ENCODE measurements at regions not wholly inside any gene's neighbourhood (a gene's known extent, or its start where the extent isn't known, plus 50 kb on each side); places are given as distances from the start of the nearest gene placed in this dataset.
A peak's percentile ranks its signal among the peaks of the same experiment; 100 is the strongest.

- H3K9ac ChIP-seq (ENCODE audit: low read length in 3 of 3), result no peak overlapping the region
- FAIRE-seq (no peak), DNase-seq (peak in 1 of 5 donors; percentile 2)
- no peak overlapping the region for H3K4me3 ChIP-seq (ENCODE audit: low read length in 3 of 3)
- no peaks in the 10 kb centered on the region for H3K27me3 ChIP-seq (ENCODE audit: control insufficient read depth, insufficient read depth, low read length)
- H3K9me3 ChIP-seq (ENCODE audit: control insufficient read depth in 2 of 3, insufficient read depth in 1 of 3, low read length in 3 of 3), result peaks cover 0 to 3% (median 0%) of the 10 kb centered on the region in 3 donors
- TF ChIP-seq CTCF (IDR thresholded peaks at IDR 0.05; ENCODE audit: borderline replicate concordance, extremely low read depth, insufficient read depth), result no peak
- intact Hi-C loops (cut with DNase I), result no loop called here
- H3K4me1 ChIP-seq (ENCODE audit: control insufficient read depth in 2 of 3, insufficient read depth in 2 of 3, low read depth in 1 of 3, low read length in 3 of 3), result no peaks in the 10 kb centered on the region
- H3K36me3 ChIP-seq (ENCODE audit: control insufficient read depth in 2 of 3, insufficient read depth in 3 of 3, low read length in 3 of 3), result no peaks in the 10 kb centered on the region
- no peak overlapping the region for H3K27ac ChIP-seq (ENCODE audit: low read depth in 2 of 2, low read length in 2 of 2)
Measured at GRCh38 chr2:126810001-126810400, 88.7 kb upstream of the TEX51 start.

GRCh38 chr2:126811101-126811500 lies 87.6 kb upstream of the TEX51 start:
- no peak for TF ChIP-seq CTCF (IDR thresholded peaks at IDR 0.05; ENCODE audit: borderline replicate concordance, extremely low read depth, insufficient read depth)
- H3K9me3 ChIP-seq (ENCODE audit: control insufficient read depth in 2 of 3, insufficient read depth in 1 of 3, low read length in 3 of 3), result peaks cover 0 to 3% (median 0%) of the 10 kb centered on the region in 3 donors
- no peaks in the 10 kb centered on the region for H3K27me3 ChIP-seq (ENCODE audit: control insufficient read depth, insufficient read depth, low read length)
- intact Hi-C loops (cut with DNase I), result no loop called here
- no peaks in the 10 kb centered on the region for H3K36me3 ChIP-seq (ENCODE audit: control insufficient read depth in 2 of 3, insufficient read depth in 3 of 3, low read length in 3 of 3)
- no peaks in the 10 kb centered on the region for H3K4me1 ChIP-seq (ENCODE audit: control insufficient read depth in 2 of 3, insufficient read depth in 2 of 3, low read depth in 1 of 3, low read length in 3 of 3)
- no peak for FAIRE-seq
- DNase-seq, result no peak
- H3K9ac ChIP-seq (ENCODE audit: low read length in 3 of 3), result no peak overlapping the region
- H3K4me3 ChIP-seq (ENCODE audit: low read length in 3 of 3), result no peak overlapping the region
- no peak overlapping the region for H3K27ac ChIP-seq (ENCODE audit: low read depth in 2 of 2, low read length in 2 of 2)

GRCh38 chr2:126817172-126817571 lies 81.5 kb upstream of the TEX51 start:
- no peak for TF ChIP-seq CTCF (IDR thresholded peaks at IDR 0.05; ENCODE audit: borderline replicate concordance, extremely low read depth, insufficient read depth)
- DNase-seq, result no peak

GRCh38 chr2:126822115-126822514 lies 76.6 kb upstream of the TEX51 start:
- TF ChIP-seq CTCF (IDR thresholded peaks at IDR 0.05; ENCODE audit: borderline replicate concordance, extremely low read depth, insufficient read depth), result no peak
- Histone ChIP-seq H3K4me3 (ENCODE audit: low read length in 3 of 3) (no peak overlapping the region), H3K4me1 (ENCODE audit: control insufficient read depth in 2 of 3, insufficient read depth in 2 of 3, low read depth in 1 of 3, low read length in 3 of 3) (no peaks in the 10 kb centered on the region), H3K9ac (ENCODE audit: low read length in 3 of 3) (no peak overlapping the region), H3K36me3 (ENCODE audit: control insufficient read depth in 2 of 3, insufficient read depth in 3 of 3, low read length in 3 of 3) (no peaks in the 10 kb centered on the region), H3K9me3 (ENCODE audit: control insufficient read depth in 2 of 3, insufficient read depth in 1 of 3, low read length in 3 of 3) (peaks cover 0 to 2% (median 0%) of the 10 kb centered on the region in 3 donors), H3K27me3 (ENCODE audit: control insufficient read depth, insufficient read depth, low read length) (no peaks in the 10 kb centered on the region), H3K27ac (ENCODE audit: low read depth in 2 of 2, low read length in 2 of 2) (no peak overlapping the region)
- intact Hi-C loops (cut with DNase I), result no loop called here
- FAIRE-seq (no peak), DNase-seq (no peak)

More at GRCh38 chr2:126817172-126817571, 81.5 kb upstream of the TEX51 start:
- Histone ChIP-seq H3K4me1 (ENCODE audit: control insufficient read depth in 2 of 3, insufficient read depth in 2 of 3, low read depth in 1 of 3, low read length in 3 of 3) (no peaks in the 10 kb centered on the region), H3K9ac (ENCODE audit: low read length in 3 of 3) (no peak overlapping the region), H3K27me3 (ENCODE audit: control insufficient read depth, insufficient read depth, low read length) (no peaks in the 10 kb centered on the region), H3K27ac (ENCODE audit: low read depth in 2 of 2, low read length in 2 of 2) (no peak overlapping the region), H3K4me3 (ENCODE audit: low read length in 3 of 3) (no peak overlapping the region), H3K9me3 (ENCODE audit: control insufficient read depth in 2 of 3, insufficient read depth in 1 of 3, low read length in 3 of 3) (peaks cover 0 to 7% (median 0%) of the 10 kb centered on the region in 3 donors), H3K36me3 (ENCODE audit: control insufficient read depth in 2 of 3, insufficient read depth in 3 of 3, low read length in 3 of 3) (no peaks in the 10 kb centered on the region)
- FAIRE-seq, result no peak
- intact Hi-C loops (cut with DNase I), result no loop called here
